ENCODE measurements at regions not wholly inside any gene's neighbourhood (a gene's known extent, or its start where the extent isn't known, plus 50 kb on each side); places are given as distances from the start of the nearest gene placed in this dataset.
"Not testable (repeated sequence)": the region's sequence is repeated elsewhere in the genome, so short reads cannot be mapped to it uniquely, and the experiment has no call there.

GRCh38 chr14:86391085-86391484 lies 861.1 kb downstream of the FLRT2 start:
- DNase-seq (ENCODE audit: low read depth in 2 of 2), result no peak

- DNase-seq (ENCODE audit: low read depth in 2 of 2), result no peak
Measured at GRCh38 chr14:86388216-86388615, 858.3 kb downstream of the FLRT2 start.

GRCh38 chr14:86373886-86374285 lies 843.9 kb downstream of the FLRT2 start:
- no peak for DNase-seq (ENCODE audit: low read depth in 2 of 2)

DNA sequence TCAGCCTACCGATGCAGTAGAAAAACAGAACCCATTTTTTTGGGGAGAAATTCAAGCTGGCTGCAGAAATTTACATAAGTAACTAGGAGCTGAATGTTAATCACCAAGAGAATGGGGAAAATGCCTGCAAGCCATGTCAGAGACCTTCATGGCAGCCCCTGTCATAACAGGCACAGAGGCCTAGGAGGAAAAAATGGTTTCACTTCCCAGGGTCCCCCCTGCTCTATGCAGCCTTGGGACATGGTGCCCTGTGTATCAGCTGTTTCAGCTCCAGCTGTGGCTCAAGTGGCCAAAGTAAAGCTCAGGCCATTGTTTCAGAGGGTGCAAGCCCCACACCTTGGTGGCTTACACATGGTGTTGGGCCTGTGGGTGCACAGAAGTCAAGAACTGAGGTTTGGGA lies 842.5 kb downstream of the FLRT2 start:
- no peak for DNase-seq (ENCODE audit: low read depth in 2 of 2)

GRCh38 chr14:86364634-86365033 lies 834.7 kb downstream of the FLRT2 start:
- no peak for DNase-seq (ENCODE audit: low read depth in 2 of 2)

GRCh38 chr14:86363576-86363975 lies 833.6 kb downstream of the FLRT2 start:
- no peak for DNase-seq (ENCODE audit: low read depth in 2 of 2)

- no peak for DNase-seq (ENCODE audit: low read depth in 2 of 2)
Measured at GRCh38 chr14:86363047-86363446, 833.1 kb downstream of the FLRT2 start.

GRCh38 chr14:86357876-86358275 lies 827.9 kb downstream of the FLRT2 start:
- no peak for DNase-seq (ENCODE audit: low read depth in 2 of 2)

DNA sequence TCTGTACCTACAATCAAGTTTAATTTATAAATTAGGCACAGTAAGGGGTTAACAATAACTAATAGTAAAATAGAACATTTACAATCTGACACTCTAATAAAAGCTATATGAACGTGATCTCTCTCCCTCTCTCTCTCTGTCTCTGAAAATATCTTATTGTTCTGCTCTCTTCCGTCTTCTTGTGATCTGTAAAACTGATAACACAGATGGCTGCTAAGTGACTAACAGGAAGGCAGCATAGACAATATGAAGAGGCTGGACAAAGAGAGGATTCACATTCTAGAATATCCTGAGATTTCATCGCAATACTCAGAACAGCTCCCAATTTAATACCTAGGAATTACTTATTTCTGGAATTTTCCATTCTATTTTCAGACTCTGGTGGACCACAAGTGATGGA lies 827.2 kb downstream of the FLRT2 start:
- DNase-seq (ENCODE audit: low read depth in 2 of 2), result no peak

- no peak for DNase-seq (ENCODE audit: low read depth in 2 of 2)
Measured at GRCh38 chr14:86346818-86347384, 817.0 kb downstream of the FLRT2 start.

DNA sequence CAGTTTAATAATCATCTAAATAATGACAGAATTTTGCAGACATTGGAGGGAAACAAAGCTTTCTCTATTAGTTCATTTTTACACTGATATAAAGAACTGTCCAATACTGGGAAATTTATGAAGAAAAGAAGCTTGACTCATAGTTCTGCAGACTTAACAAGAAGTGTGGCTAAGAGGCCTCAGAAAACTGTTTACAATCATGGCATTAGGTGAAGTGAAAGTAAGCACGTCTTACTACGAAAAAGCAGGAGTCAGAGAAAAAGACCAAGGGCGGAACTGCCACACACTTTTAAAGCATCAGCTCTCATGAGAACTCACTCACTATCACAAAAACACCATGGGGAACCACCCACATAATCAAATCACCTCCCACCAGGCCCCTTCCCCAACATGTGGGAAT lies 804.4 kb downstream of the FLRT2 start:
- no peak for DNase-seq (ENCODE audit: low read depth in 2 of 2)

GRCh38 chr14:86333493-86333892 lies 803.5 kb downstream of the FLRT2 start:
- DNase-seq (ENCODE audit: low read depth in 2 of 2), result no peak

- no peak for DNase-seq (ENCODE audit: low read depth in 2 of 2)
Measured at GRCh38 chr14:86331341-86331740, 801.4 kb downstream of the FLRT2 start.

- DNase-seq (ENCODE audit: low read depth in 2 of 2), result no peak
Measured at GRCh38 chr14:86321151-86321550, 791.2 kb downstream of the FLRT2 start.

DNA sequence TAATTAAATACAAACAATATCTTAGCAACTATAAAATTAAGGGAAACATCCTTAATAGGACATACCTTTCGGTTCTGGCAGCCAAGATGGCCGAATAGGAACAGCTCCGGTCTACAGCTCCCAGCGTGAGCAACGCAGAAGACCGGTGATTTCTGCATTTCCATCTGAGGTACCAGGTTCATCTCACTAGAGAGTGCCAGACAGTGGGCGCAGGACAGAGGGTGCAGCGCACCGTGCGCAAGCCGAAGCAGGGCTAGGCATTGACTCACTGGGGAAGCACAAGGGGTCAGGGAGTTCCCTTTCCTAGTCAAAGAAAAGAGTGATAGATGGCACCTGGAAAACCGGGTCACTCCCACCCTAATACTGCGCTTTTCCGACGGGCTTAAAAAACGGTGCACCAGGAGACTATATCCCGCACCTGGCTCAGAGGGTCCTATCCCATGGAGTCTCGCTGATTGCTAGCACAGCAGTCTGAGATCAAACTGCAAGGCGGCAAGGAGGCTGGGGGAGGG lies 782.3 kb downstream of the FLRT2 start:
- not testable (repeated sequence) for DNase-seq (ENCODE audit: low read depth in 2 of 2)

- no peak for DNase-seq (ENCODE audit: low read depth in 2 of 2)
Measured at GRCh38 chr14:86311151-86311550, 781.2 kb downstream of the FLRT2 start.

DNA sequence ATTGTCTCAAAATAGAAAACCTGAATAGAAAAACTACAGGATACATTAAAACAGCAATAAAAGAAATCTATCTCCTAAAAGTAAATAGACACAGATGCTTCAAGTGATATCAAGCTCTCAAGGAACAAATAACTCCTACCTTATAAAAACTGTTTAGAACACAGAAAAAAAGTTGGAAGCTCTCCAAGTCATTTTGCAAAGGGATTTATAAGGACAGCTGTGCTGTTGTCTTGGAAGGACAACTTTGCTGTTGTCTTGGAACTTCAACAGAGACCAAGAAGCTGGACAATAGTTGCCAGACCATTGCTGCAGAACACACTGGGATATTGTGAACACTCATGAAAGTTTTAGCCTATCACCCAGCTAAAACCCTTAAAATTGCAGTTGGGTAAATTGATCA lies 780.7 kb downstream of the FLRT2 start:
- no peak for DNase-seq (ENCODE audit: low read depth in 2 of 2)

GRCh38 chr14:86310148-86310547 lies 780.2 kb downstream of the FLRT2 start:
- no peak for DNase-seq (ENCODE audit: low read depth in 2 of 2)

GRCh38 chr14:86305058-86305457 lies 775.1 kb downstream of the FLRT2 start:
- no peak for DNase-seq (ENCODE audit: low read depth in 2 of 2)

DNA sequence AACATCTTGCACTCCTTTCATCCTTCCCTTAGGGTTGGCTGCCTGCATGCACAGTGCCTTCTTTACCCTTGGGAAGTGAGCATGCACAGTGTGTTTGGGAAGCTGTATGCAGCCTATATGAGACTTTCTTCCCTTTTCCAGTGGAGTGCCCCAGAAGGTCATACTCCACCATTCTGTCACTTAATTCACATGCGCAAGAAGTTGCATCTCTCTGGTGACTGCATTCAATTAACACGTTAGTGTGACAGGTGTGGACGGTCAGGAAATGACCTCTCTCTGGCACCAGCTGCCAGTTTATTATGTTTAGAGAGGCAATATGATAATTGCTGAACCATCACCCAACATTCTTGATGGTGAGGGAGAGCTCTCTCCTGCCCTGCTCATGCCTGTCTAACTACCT lies 770.0 kb downstream of the FLRT2 start:
- no peak for DNase-seq (ENCODE audit: low read depth in 2 of 2)

DNA sequence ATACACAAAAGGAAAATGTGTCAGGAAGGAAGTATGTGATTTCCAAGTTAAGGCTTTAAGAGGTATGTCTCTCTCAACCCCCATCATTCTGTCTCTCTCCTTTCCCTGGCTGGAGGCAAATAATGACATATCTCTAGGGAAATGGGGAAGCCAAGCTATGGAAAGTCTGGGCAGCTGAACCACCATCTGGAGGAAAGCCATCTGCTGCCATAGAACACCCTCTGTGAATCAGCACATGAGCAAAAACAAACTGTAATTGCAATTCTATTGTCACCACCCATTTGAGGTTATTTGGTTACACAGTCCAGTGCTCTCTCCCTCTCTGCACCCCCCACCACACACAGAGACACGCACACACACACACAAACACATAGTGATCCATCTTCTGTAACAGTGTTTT lies 766.2 kb downstream of the FLRT2 start:
- no peak for DNase-seq (ENCODE audit: low read depth in 2 of 2)

DNA sequence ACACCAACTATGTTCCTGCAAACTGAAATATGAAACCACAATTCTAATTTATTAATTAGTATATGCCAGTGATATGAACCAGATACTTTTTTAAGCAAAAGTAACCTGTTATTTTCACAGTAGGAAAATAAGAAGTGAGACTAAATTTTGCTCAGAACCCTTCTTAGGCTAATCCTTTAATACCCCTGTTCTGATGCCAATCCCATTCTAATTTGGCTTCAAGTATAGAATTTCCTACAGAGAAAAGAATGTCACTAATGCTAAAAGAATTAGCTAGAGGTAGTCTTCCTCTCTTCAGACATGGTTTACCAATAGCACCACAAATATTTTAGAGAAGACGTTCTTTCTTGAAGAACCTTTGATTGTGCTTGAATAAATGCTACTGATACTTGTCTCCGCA lies 758.4 kb downstream of the FLRT2 start:
- DNase-seq (ENCODE audit: low read depth in 2 of 2), result no peak

DNA sequence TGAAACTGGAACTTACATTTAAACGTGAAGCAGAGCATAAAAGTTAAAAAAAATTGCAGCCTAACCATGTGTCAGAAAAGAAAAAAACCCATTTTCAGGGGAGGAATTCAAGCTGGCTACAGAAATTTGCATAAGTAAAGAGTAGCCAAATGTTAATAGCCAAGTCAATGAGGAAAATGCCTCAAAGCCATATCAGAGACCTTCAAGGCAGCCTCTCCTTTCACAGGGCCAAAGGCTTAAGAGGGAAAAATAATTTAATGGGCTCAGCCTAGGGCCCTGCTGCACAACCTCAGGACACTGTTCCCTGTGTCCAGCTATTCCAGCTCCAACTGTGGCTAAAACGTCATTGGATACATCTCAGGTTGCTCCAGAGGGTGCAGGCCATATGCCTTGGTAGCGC lies 749.5 kb downstream of the FLRT2 start:
- no peak for DNase-seq (ENCODE audit: low read depth in 2 of 2)

- no peak for DNase-seq (ENCODE audit: low read depth in 2 of 2)
Measured at GRCh38 chr14:86257973-86258372, 728.0 kb downstream of the FLRT2 start.

All from stimulated activated CD4-positive, alpha-beta T cell treated with anti-CD3 and anti-CD28 coated beads, Interleukin-4, amount 100 ng/mL, for 48 hours (primary cell).